ENCODE measurements at regions not wholly inside any gene's neighbourhood (a gene's known extent, or its start where the extent isn't known, plus 50 kb on each side); places are given as distances from the start of the nearest gene placed in this dataset.
"Not testable (repeated sequence)": the region's sequence is repeated elsewhere in the genome, so short reads cannot be mapped to it uniquely, and the experiment has no call there.

GRCh38 chr1:224839648-224840300, 89.7 kb upstream of the DNAH14 start:
- TF ChIP-seq TAF1 (IDR thresholded peaks at IDR 0.05; ENCODE audit: low read depth, low read length); USF2 (IDR thresholded peaks at IDR 0.05; ENCODE audit: low read length); POLR2AphosphoS5 (IDR thresholded peaks at IDR 0.05; ENCODE audit: low read depth, low read length); EZH2 (IDR thresholded peaks at IDR 0.05; ENCODE audit: low read depth, low read length, severe bottlenecking); SP1 (IDR thresholded peaks at IDR 0.05; ENCODE audit: low read depth, low read length); ZNF274 (IDR thresholded peaks at IDR 0.05; ENCODE audit: borderline replicate concordance, extremely low read depth, low read length); GABPA (IDR thresholded peaks at IDR 0.05; ENCODE audit: borderline replicate concordance, insufficient read depth, low read length); HDAC2 (IDR thresholded peaks at IDR 0.05; ENCODE audit: borderline replicate concordance in 1 of 2, low read depth in 2 of 2, low read length in 2 of 2); TEAD4 (IDR thresholded peaks at IDR 0.05; ENCODE audit: low read depth, low read length); SP2 (IDR thresholded peaks at IDR 0.05; ENCODE audit: low read length); CREB1 (IDR thresholded peaks at IDR 0.05): not testable (repeated sequence)
- TF ChIP-seq, protein P1, sequence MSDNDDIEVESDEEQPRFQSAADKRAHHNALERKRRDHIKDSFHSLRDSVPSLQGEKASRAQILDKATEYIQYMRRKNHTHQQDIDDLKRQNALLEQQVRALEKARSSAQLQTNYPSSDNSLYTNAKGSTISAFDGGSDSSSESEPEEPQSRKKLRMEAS (IDR thresholded peaks at IDR 0.05), result not testable (repeated sequence)
- TF ChIP-seq, protein P2, sequence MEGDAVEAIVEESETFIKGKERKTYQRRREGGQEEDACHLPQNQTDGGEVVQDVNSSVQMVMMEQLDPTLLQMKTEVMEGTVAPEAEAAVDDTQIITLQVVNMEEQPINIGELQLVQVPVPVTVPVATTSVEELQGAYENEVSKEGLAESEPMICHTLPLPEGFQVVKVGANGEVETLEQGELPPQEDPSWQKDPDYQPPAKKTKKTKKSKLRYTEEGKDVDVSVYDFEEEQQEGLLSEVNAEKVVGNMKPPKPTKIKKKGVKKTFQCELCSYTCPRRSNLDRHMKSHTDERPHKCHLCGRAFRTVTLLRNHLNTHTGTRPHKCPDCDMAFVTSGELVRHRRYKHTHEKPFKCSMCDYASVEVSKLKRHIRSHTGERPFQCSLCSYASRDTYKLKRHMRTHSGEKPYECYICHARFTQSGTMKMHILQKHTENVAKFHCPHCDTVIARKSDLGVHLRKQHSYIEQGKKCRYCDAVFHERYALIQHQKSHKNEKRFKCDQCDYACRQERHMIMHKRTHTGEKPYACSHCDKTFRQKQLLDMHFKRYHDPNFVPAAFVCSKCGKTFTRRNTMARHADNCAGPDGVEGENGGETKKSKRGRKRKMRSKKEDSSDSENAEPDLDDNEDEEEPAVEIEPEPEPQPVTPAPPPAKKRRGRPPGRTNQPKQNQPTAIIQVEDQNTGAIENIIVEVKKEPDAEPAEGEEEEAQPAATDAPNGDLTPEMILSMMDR (IDR thresholded peaks at IDR 0.05; ENCODE audit: control extremely low read depth in 1 of 3, insufficient read depth in 1 of 3, low read depth in 1 of 3, low read length in 3 of 3), result not testable (repeated sequence)
